AG09319 (cell line): ENCODE measurements at regions not wholly inside any gene's neighbourhood (a gene's known extent, or its start where the extent isn't known, plus 50 kb on each side); places are given as distances from the start of the nearest gene placed in this dataset.
"Not testable (repeated sequence)": the region's sequence is repeated elsewhere in the genome, so short reads cannot be mapped to it uniquely, and the experiment has no call there.

Experiments
- DNase-seq: peaks from one replicate; pipeline ENCODE4 v3.0.0-alpha.2; 2010; ENCODE audit warnings: low read depth; ENCODE audit errors: extremely low read depth
- CTCF ChIP-seq: IDR thresholded peaks from 2 replicates; pipeline ENCODE4 v1.5.1; 2011; ENCODE audit warnings: low read depth, mild to moderate bottlenecking, inconsistent platforms, low read length, moderate library complexity

- no peak for DNase-seq
- TF ChIP-seq CTCF, result no peak
Observed at GRCh38 chr5:44953078-44953477, 144.3 kb downstream of the MRPS30 start.

GRCh38 chr5:44958943-44959454 lies 150.3 kb downstream of the MRPS30 start:
- DNase-seq, result not testable (repeated sequence)

GRCh38 chr5:44969825-44970224 lies 161.1 kb downstream of the MRPS30 start:
- no peak for TF ChIP-seq CTCF
- no peak for DNase-seq

- DNase-seq, result not testable (repeated sequence)
Observed at GRCh38 chr5:44970963-44971362, 162.2 kb downstream of the MRPS30 start.

- no peak for TF ChIP-seq CTCF
- no peak for DNase-seq
Observed at GRCh38 chr5:44974813-44975212, 166.1 kb downstream of the MRPS30 start.

GRCh38 chr5:44981708-44982107 lies 173.0 kb downstream of the MRPS30 start:
- no peak for DNase-seq
- TF ChIP-seq CTCF, result no peak

- DNase-seq, result no peak
- TF ChIP-seq CTCF, result no peak
Observed at GRCh38 chr5:44983006-44983405, 174.3 kb downstream of the MRPS30 start.

GRCh38 chr5:44987026-44987425 lies 178.3 kb downstream of the MRPS30 start:
- DNase-seq, result no peak
- no peak for TF ChIP-seq CTCF
